NB4 (cell line): ENCODE measurements at regions not wholly inside any gene's neighbourhood (a gene's known extent, or its start where the extent isn't known, plus 50 kb on each side); places are given as distances from the start of the nearest gene placed in this dataset.
A peak's percentile ranks its signal among the peaks of the same experiment; 100 is the strongest.

Experiments
- DNase-seq: peaks from one replicate; pipeline ENCODE4 v3.0.0; 2010; ENCODE audit warnings: low read depth
- H3K4me3 ChIP-seq: one replicate; pipeline ENCODE4 v1.5.1; 2011; ENCODE audit warnings: mild to moderate bottlenecking, low read depth, low read length, moderate library complexity
- MYC ChIP-seq: IDR thresholded peaks from 2 replicates; pipeline ENCODE4 v1.6.1; 2011; ENCODE audit warnings: low read depth, low read length
- POLR2A ChIP-seq: IDR thresholded peaks from 2 replicates; pipeline ENCODE4 v1.6.1; 2011; ENCODE audit warnings: mild to moderate bottlenecking; ENCODE audit not compliant: insufficient read length; ENCODE audit errors: extremely low read depth
- TF ChIP-seq, protein P1 (sequence below): IDR thresholded peaks from one replicate; pipeline ENCODE4 v1.5.1; 2012; ENCODE audit warnings: low read depth, low read length
- TF ChIP-seq, protein P2 (sequence below): IDR thresholded peaks from 2 replicates; pipeline ENCODE4 v1.6.1; 2011; ENCODE audit warnings: low read depth, low read length

DNA sequence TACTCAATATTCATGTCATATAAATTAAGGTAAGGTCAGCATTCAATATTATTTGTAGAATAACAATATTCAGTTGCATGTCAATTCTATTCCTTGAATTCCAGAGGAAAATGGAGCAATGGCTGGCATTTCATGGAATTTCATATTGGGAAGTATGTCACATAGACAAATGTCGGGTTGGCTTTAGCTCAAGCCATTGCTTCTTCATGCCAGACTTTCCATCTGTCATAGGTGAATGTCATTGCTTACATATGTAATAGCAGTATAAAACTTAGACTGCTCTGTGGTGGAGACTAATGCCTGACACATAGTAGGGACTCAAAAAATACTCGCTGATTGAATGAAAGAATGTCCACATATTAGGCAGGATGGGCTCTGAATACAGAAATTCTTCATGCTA, 509.6 kb upstream of the CHORDC1 start:
- no peak overlapping the region for H3K4me3 ChIP-seq
- TF ChIP-seq POLR2A: no peak
- no peak for DNase-seq

DNA sequence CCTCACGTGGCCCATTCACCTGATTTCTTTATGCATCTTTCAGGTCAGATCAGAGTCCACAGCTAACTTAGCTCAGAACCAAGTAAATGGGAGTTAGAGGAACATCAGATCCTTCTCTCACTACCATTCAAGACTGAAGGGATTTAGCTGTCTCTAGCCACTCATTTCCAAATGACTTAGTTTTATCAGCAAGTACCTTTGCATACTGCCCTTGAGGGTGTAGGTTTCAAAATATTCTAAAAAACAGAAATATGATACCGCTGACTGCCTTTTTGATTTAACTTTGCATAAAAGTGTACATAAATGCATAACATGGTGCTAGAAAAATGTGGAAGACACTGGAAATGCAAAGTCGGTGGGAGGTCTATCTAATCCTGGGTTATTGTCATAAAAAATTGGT, 500.6 kb upstream of the CHORDC1 start:
- TF ChIP-seq MYC (no peak), POLR2A (no peak)
- TF ChIP-seq, protein P1, sequence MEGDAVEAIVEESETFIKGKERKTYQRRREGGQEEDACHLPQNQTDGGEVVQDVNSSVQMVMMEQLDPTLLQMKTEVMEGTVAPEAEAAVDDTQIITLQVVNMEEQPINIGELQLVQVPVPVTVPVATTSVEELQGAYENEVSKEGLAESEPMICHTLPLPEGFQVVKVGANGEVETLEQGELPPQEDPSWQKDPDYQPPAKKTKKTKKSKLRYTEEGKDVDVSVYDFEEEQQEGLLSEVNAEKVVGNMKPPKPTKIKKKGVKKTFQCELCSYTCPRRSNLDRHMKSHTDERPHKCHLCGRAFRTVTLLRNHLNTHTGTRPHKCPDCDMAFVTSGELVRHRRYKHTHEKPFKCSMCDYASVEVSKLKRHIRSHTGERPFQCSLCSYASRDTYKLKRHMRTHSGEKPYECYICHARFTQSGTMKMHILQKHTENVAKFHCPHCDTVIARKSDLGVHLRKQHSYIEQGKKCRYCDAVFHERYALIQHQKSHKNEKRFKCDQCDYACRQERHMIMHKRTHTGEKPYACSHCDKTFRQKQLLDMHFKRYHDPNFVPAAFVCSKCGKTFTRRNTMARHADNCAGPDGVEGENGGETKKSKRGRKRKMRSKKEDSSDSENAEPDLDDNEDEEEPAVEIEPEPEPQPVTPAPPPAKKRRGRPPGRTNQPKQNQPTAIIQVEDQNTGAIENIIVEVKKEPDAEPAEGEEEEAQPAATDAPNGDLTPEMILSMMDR: no peak
- TF ChIP-seq, protein P2, sequence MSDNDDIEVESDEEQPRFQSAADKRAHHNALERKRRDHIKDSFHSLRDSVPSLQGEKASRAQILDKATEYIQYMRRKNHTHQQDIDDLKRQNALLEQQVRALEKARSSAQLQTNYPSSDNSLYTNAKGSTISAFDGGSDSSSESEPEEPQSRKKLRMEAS: no peak
- no peak for DNase-seq
- H3K4me3 ChIP-seq: no peak overlapping the region

DNA sequence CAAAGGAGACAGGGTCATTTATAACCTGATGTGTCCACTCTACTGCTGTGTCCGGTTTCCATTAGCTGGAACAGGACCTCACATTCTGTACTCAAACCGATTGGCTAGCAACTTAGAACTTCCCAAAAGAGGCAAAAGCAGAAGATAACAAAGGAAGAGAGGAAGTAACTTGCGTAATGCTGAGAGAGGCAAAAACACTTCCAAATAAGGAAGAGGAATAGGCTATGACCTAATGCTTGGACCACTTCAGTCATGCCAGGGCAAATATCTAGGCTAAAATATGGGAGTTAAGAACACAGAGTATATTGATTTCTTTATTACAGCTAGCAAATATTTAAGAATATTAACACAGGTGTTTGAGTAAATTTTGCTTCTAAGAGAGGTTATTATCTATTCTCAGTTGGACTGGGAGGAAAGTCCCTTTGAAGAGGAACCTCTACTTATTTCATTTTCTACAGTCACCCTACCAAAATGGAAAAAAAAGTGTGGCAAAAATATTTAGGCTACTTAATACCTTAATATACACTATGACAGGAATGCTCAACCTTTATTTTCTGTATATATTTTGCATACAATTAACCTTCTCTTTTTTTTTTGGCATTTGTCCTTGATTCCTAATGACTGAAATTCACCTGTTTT, 499.8 kb upstream of the CHORDC1 start:
- DNase-seq: peak; percentile 51
- H3K4me3 ChIP-seq: no peak overlapping the region
- TF ChIP-seq POLR2A (no peak), MYC (no peak)
- TF ChIP-seq, protein P1: no peak
- TF ChIP-seq, protein P2: no peak

DNA sequence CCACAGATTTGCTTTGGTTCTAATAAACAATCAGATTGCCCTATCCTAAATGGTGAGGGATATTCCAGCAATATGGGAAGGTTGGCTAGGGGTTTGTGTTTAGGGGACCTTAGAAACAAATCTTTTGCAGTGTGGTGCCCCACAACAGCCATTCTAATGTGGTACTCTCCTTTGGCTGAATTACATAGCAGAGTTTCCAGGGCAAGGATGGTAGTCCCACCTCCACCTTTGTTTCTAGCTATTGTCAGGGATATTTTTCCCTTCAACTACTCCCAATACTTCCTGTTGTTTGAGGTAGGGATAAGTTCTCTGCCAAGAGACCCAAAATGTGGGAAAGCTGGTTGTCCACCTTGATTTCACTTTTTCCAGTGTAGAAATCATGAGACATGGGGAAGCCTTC, 494.7 kb upstream of the CHORDC1 start:
- DNase-seq: no peak
- no peak overlapping the region for H3K4me3 ChIP-seq
- TF ChIP-seq, protein P1: no peak
- TF ChIP-seq MYC: no peak
- no peak for TF ChIP-seq POLR2A
- TF ChIP-seq, protein P2: no peak

DNA sequence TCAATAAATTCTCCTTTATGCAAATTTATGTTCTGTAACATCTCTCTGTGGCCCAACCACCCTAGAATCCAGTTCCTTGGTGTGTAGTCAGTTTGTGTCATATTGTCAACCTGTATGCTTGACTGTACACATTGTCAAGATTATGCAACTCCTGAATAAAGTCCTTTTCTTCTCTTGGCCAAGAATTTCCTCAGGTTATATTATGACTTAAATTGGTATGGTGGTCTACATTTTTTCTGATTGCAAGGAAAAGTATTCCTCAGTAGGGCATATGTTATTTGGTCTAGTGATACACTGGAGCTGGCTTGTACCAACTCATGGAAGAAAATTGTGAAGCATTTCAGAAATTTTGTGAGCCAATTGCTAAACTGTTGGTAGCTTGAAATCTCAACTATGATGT, 482.8 kb upstream of the CHORDC1 start:
- TF ChIP-seq, protein P2: no peak
- TF ChIP-seq, protein P1: no peak
- TF ChIP-seq MYC (no peak), POLR2A (no peak)
- DNase-seq: no peak

DNA sequence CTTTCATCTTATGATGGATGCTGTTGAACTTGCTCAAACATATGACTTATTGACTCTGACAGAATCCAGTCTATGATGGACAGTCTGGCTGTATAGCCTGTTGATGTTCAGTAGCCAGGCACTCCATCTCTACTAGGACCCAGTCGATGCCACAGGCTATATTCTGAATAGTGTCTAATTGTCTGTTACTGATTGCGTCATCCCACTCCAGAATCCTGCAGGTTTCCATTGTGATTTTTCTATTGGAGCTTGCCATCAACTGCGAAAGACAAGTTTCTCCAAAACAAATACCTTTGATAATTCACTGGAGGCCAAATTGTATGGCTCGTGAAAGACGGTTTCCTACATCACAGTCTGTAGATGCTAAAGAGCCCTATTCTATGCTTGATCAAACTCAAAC, 481.7 kb upstream of the CHORDC1 start:
- TF ChIP-seq, protein P1: no peak
- TF ChIP-seq, protein P2: no peak
- TF ChIP-seq MYC (no peak), POLR2A (no peak)
- DNase-seq: no peak
- no peak overlapping the region for H3K4me3 ChIP-seq

More for the DNA sequence above, 482.8 kb upstream of the CHORDC1 start:
- H3K4me3 ChIP-seq: no peak overlapping the region
